IMR-90 (cell line): ENCODE measurements at regions not wholly inside any gene's neighbourhood (a gene's known extent, or its start where the extent isn't known, plus 50 kb on each side); places are given as distances from the start of the nearest gene placed in this dataset.
"Not testable (repeated sequence)": the region's sequence is repeated elsewhere in the genome, so short reads cannot be mapped to it uniquely, and the experiment has no call there.

Source experiments
- ATAC-seq: fragments of 200-7000 bp; cut with Tn5 transposase; 2 replicates; pipeline ENCODE4 v1.9.1; 2020; ENCODE audit warnings: low read depth, mild to moderate bottlenecking, moderate library complexity
- BruUV-seq: library from RNA; stranded (reverse); fragments of 400-500 nt; replicated peaks from 2 replicates; lab custom pipeline; 2021; lab: Mats Ljungman, UMichigan
- CTCF ChIA-PET: fragments of 300-600 bp; formaldehyde crosslinking; extraction: SDS; loops from one replicate; lab custom pipeline; 2021; ENCODE audit warnings: antibody characterized with exemption; lab: Yijun Ruan, JAX
- POLR2A ChIA-PET: fragments of 300-600 bp; sonication (Branson Sonifier 250); formaldehyde crosslinking; loops from one replicate; lab custom pipeline; 2022; ENCODE audit warnings: antibody characterized with exemption; ENCODE audit not compliant: unreplicated experiment; lab: Charles Lee
- DNase-seq: peaks from one replicate; pipeline ENCODE4 v3.0.0; 2013
- H2AFZ ChIP-seq: replicated peaks from 2 replicates; pipeline ENCODE3; 2013; ENCODE audit warnings: low read length, mild to moderate bottlenecking; ENCODE audit not compliant: poor library complexity
- H2AK5ac ChIP-seq: 2 replicates; pipeline ENCODE4 v1.6.1; 2013; ENCODE audit warnings: low read depth, low read length, inconsistent platforms
- H2AK9ac ChIP-seq: replicated peaks from 2 replicates; pipeline ENCODE3; 2013; ENCODE audit warnings: mild to moderate bottlenecking, low read depth, low read length, moderate library complexity; ENCODE audit not compliant: poor library complexity
- H2BK120ac ChIP-seq: 2 replicates; pipeline ENCODE4 v1.6.1; 2013; ENCODE audit warnings: low read depth, low read length, inconsistent platforms
- H2BK15ac ChIP-seq: 3 replicates; pipeline ENCODE4 v1.6.1; 2013; ENCODE audit warnings: low read depth, low read length, inconsistent platforms
- H2BK20ac ChIP-seq: 2 replicates; pipeline ENCODE4 v1.6.1; 2013; ENCODE audit warnings: low read depth, mild to moderate bottlenecking, inconsistent platforms, low read length, moderate library complexity
- H2BK5ac ChIP-seq: 2 replicates; pipeline ENCODE4 v1.6.1; 2013; ENCODE audit warnings: mild to moderate bottlenecking, low read depth, low read length, inconsistent platforms; ENCODE audit not compliant: poor library complexity, severe bottlenecking
- H3K14ac ChIP-seq: replicated peaks from 2 replicates; pipeline ENCODE4 v1.6.1; 2013; ENCODE audit warnings: low read depth, low read length, inconsistent platforms
- H3K18ac ChIP-seq: 2 replicates; pipeline ENCODE4 v1.6.1; 2013; ENCODE audit warnings: low read depth, low read length, control low read depth
- H3K23ac ChIP-seq: 2 replicates; pipeline ENCODE4 v1.6.1; 2013; ENCODE audit warnings: low read depth, low read length, inconsistent platforms
- H3K27ac ChIP-seq: 2 replicates; pipeline ENCODE4 v1.5.1; 2013; ENCODE audit warnings: mild to moderate bottlenecking, control low read depth, low read length; ENCODE audit not compliant: insufficient read depth
- H3K27me3 ChIP-seq: 2 replicates; pipeline ENCODE4 v1.6.1; 2013; ENCODE audit warnings: low read length; ENCODE audit not compliant: control insufficient read depth, insufficient read depth
- H3K36me3 ChIP-seq: 2 replicates; pipeline ENCODE4 v1.6.1; 2013; ENCODE audit warnings: low read length, mixed read lengths; ENCODE audit not compliant: control insufficient read depth, insufficient read depth
- H3K4ac ChIP-seq: 2 replicates; pipeline ENCODE4 v1.6.1; 2013; ENCODE audit warnings: low read depth, low read length, inconsistent platforms
- H3K4me1 ChIP-seq: 2 replicates; pipeline ENCODE4 v1.6.1; 2013; ENCODE audit warnings: low read length, mixed read lengths; ENCODE audit not compliant: control insufficient read depth, insufficient read depth
- H3K4me2 ChIP-seq: 2 replicates; pipeline ENCODE4 v1.6.1; 2013; ENCODE audit warnings: low read depth, mild to moderate bottlenecking, control low read depth, low read length, moderate library complexity
- H3K4me3 ChIP-seq: 2 replicates; pipeline ENCODE4 v1.5.1; 2013; ENCODE audit warnings: low read depth, mild to moderate bottlenecking, control low read depth, low read length, moderate library complexity; ENCODE audit not compliant: insufficient read depth
- H3K56ac ChIP-seq: 2 replicates; pipeline ENCODE4 v1.6.1; 2013; ENCODE audit warnings: low read length, inconsistent platforms; ENCODE audit not compliant: insufficient read depth; ENCODE audit errors: extremely low read depth
- H3K79me1 ChIP-seq, 2 experiments: 2 replicates each; pipeline ENCODE4 v1.6.1; 2013; ENCODE audit warnings: low read length in 2 of 2, inconsistent platforms in 1 of 2, low read depth in 1 of 2
- H3K9ac ChIP-seq: 2 replicates; pipeline ENCODE4 v1.6.1; 2013; ENCODE audit warnings: low read depth, low read length, control low read depth
- H3K9me1 ChIP-seq: 2 replicates; pipeline ENCODE4 v1.6.1; 2013; ENCODE audit warnings: low read length, inconsistent platforms; ENCODE audit not compliant: insufficient read depth
- H3K9me3 ChIP-seq: 2 replicates; pipeline ENCODE4 v1.6.1; 2013; ENCODE audit warnings: low read length; ENCODE audit not compliant: control insufficient read depth, insufficient read depth
- H4K20me1 ChIP-seq: 2 replicates; pipeline ENCODE4 v1.6.1; 2013; ENCODE audit warnings: low read length, inconsistent platforms; ENCODE audit not compliant: insufficient read depth
- H4K5ac ChIP-seq: 2 replicates; pipeline ENCODE4 v1.6.1; 2013; ENCODE audit warnings: mild to moderate bottlenecking, low read depth, low read length, control low read depth
- H4K8ac ChIP-seq, 2 experiments: 2 replicates each; pipeline ENCODE4 v1.6.1; 2013; ENCODE audit warnings: low read depth in 2 of 2, low read length in 2 of 2, control low read depth in 1 of 2, inconsistent platforms in 1 of 2
- H4K91ac ChIP-seq: 2 replicates; pipeline ENCODE4 v1.6.1; 2013; ENCODE audit warnings: low read depth, low read length, inconsistent platforms; ENCODE audit not compliant: insufficient read depth
- WGBS, 2 experiments: methylation state at CpG; one replicate each; pipeline versions ENCODE4 v1.1.5 to v1.1.7; 2013; ENCODE audit warnings: missing lambda C conversion rate in 2 of 2; ENCODE audit not compliant: insufficient read length in 1 of 2; ENCODE audit errors: extremely low coverage in 2 of 2; 5-methylcytosine and 5-hydroxymethylcytosine counted together
- dilution Hi-C: fragments of 300-500 bp; cut with HindIII; formaldehyde crosslinking; loops from one replicate; pipeline ENCODE4 v1.14.3; 2018; ENCODE audit warnings: low sequenced_read_pairs; ENCODE audit not compliant: unreplicated experiment
- in situ Hi-C: fragments of 300-500 bp; cut with MboI; formaldehyde crosslinking; loops from 3 replicates; pipeline ENCODE4 v1.14.3; 2019; ENCODE audit warnings: low sequenced_read_pairs, inconsistent platforms, mixed read lengths
- intact Hi-C: fragments of 100-400 bp; cut with micrococcal nuclease; formaldehyde crosslinking; loops from 2 replicates; pipeline ENCODE4 v1.10.0; 2022

- H3K4me1 ChIP-seq, DNase-seq, H3K9me3 ChIP-seq, H2AK5ac ChIP-seq, ATAC-seq, H3K4me2 ChIP-seq, H3K27ac ChIP-seq, H3K9ac ChIP-seq, H3K23ac ChIP-seq, H2AK9ac ChIP-seq, H2BK120ac ChIP-seq, H3K18ac ChIP-seq, H3K27me3 ChIP-seq, in situ Hi-C loops, H2BK20ac ChIP-seq, intact Hi-C loops, dilution Hi-C loops, H2BK5ac ChIP-seq, H3K14ac ChIP-seq, H4K20me1 ChIP-seq, H3K79me1 ChIP-seq, H4K5ac ChIP-seq, H3K9me1 ChIP-seq, POLR2A ChIA-PET, H3K4me3 ChIP-seq, H4K91ac ChIP-seq, H2BK15ac ChIP-seq, H4K8ac ChIP-seq, H3K4ac ChIP-seq, H3K36me3 ChIP-seq, H2AFZ ChIP-seq, BruUV-seq, H3K56ac ChIP-seq: not testable (repeated sequence)
- WGBS, 2 experiments, result 100% methylated on average over 1 of the region's 3 CpGs; no CpG with 5 or more reads in 1 of the 2 experiments
- CTCF ChIA-PET, result interaction anchor here (1.0 kb wide), 1 partner anchor 92 kb away, joined by 4 read pairs; no protein-coding TSS in a partner anchor
Measured at GRCh38 chr9:78699217-78699616, 402.3 kb downstream of the PSAT1 start.

GRCh38 chr9:78704153-78704552 is 407.2 kb downstream of the PSAT1 start:
- H3K4me1 ChIP-seq, H3K27me3 ChIP-seq, H3K14ac ChIP-seq, H2BK5ac ChIP-seq, H3K4me2 ChIP-seq, in situ Hi-C loops, H3K18ac ChIP-seq, DNase-seq, H3K9me3 ChIP-seq, H2AK5ac ChIP-seq, H3K9me1 ChIP-seq, H2AFZ ChIP-seq, H3K23ac ChIP-seq, ATAC-seq, H2AK9ac ChIP-seq, intact Hi-C loops, BruUV-seq, H3K9ac ChIP-seq, H3K4me3 ChIP-seq, H4K91ac ChIP-seq, H2BK15ac ChIP-seq, H4K20me1 ChIP-seq, POLR2A ChIA-PET, H2BK120ac ChIP-seq, H2BK20ac ChIP-seq, dilution Hi-C loops, H4K8ac ChIP-seq, H3K27ac ChIP-seq, H3K36me3 ChIP-seq, H3K79me1 ChIP-seq, H3K4ac ChIP-seq, H4K5ac ChIP-seq, H3K56ac ChIP-seq: not testable (repeated sequence)
- CTCF ChIA-PET, result interaction anchor here (0.6 to 0.9 kb wide), 2 partner anchors 10 to 968 kb away, joined by 3 read pairs; no protein-coding TSS in a partner anchor
- no CpG with 5 or more reads among the region's 4 CpGs for WGBS, 2 experiments
